ENCODE measurements at regions not wholly inside any gene's neighbourhood (a gene's known extent, or its start where the extent isn't known, plus 50 kb on each side); places are given as distances from the start of the nearest gene placed in this dataset.
"Not testable (repeated sequence)": the region's sequence is repeated elsewhere in the genome, so short reads cannot be mapped to it uniquely, and the experiment has no call there.

DNA sequence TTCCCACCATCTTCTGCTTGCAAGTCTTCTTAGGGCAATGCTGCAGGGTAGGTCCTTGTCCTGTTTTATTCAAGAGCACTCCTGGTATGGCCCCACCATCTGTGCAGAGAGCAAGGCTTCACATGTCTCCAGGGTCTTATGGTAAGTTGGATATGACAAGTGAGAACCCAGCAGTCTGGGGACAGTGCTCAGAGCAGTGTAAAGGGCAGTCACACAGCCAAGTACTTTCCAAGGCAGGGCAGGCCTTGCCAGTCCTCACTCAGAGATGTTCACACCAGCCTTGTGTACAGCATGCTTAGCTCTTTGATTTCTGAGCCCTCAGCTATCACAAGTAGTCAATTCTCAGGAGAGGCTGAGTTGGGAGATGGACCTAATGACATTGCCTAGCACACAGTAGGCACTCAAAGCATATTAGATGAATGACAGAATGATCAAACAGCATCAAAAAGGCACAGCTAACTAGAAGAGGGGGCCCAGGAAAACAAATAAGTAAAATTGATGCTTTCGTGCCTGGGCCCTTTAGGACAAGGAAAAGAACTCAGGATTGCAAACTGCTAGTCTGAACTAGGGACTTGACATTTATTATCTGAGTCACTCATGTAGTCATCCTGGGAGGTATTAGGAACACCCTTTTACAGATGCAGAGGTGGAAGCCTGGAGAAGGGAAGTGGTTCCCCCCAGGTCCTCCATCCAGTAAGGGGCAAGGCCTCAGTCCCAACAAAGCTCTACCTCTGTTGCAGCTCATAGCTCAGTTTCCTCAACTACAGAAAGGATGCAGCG is 86.7 kb upstream of the CTAGE1 start:
- peak; percentile 25 for DNase-seq (ENCODE audit: low read depth)

DNA sequence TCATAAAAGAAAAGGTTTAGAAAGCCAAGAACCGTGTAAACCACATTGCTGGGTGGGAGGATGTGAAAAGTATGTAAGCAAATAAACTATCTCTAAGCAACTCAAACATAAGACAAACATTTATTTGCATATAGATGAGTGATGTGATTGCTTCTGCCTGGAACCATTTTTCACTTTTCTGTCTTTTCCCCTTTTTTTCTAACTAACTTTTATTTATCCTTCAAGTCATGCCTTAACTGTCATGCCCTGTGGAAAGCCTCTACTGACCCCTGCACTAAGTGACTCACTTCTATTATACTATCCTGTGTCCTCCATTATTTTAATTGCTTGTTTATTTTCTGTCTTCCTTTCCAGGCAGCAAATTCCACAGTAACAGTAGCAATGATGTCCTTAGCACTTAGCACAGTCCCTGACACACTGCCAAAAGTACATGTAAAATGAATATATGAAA is 87.5 kb upstream of the CTAGE1 start:
- peak; percentile 20 for DNase-seq (ENCODE audit: low read depth)

DNA sequence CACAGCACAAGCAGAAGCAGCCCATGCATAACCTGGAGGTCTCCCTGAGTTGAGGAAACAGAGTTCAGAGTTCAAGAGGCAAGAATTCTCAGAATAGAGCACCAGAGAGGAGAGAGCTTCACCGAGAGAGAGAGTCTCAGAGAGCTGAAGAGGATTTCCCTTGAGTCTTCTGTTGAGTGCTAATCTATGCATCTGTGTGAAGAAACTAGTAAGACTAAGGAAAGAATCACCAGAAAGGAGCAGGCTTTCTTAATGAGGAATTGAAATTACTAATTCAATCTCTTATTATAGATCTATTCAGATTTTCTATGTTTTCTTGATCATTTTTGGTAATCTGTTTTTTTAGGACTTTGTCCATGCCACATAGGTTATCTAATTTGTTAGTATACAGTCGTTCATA is 89.3 kb upstream of the CTAGE1 start:
- no peak for DNase-seq (ENCODE audit: low read depth)

DNA sequence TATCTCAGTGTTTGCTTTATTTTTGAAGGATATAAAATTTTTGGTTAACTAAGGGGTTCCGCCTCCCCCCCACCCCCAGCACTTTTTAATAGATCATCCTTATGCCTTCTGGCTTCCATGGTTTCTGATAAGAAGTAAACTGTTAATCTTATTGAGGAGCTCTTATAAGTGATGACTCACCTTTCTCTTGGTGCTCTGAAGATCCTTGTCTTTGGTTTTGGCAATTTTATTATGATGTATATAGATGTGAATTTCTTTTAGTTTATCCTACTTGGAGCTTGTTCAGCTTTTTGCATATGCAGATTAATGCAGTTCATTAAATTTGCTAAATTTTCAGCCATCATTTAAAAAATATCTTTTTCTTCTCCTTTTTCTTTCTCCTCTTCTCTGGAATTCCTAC is 91.7 kb upstream of the CTAGE1 start:
- DNase-seq (ENCODE audit: low read depth): no peak

DNA sequence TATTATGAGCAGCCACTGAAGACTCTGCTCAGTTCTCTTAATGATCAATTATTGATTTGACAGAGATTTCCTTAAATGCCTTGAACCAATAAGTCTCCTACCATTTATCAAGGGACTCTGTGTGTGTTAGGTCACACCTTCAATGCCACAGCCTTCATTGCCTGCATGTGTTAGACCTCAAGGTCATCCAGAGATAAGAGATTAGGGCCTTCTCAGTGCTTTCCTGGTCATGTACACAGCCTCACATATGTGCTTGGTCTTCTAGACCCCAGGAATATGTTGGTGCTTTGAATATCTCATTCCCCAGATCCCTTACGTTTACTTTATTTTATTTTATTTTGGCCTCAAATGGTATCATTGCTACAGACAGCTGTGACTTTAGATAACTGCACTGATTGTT is 93.0 kb upstream of the CTAGE1 start:
- DNase-seq (ENCODE audit: low read depth): no peak

DNA sequence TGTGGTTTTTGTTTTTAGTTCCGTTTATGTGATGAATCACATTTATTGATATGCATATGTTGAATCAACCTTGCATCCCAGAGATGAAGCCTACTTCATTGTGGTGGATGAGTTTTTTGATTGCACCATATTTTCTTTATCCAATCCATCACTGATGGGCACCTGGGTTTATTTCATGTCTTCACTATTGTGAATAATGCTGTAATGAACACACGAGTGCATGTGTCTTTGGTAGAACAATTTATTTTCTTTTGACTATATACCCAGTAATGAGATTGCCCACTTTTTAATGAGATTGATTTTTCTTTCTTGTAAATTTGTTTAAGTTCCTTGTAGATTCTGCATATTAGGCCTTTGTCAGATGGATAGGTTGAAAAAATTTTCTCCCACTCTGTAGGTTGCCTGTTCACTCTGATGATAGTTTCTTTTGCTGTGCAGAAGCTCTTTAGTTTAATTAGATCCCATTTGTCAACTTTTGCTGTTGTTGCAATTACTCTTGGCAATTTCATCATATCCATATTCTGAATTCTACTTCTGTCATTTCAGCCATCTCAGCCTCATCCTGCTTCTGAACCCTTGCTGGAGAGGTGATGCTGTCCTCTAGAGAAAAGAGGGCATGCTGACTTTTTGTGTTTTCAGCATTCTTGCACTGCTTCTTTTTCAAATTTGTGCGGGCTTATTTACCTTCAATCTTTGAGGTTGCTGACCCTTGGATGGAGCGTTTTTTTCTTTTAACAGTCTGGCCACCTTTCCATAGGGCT is 96.2 kb upstream of the CTAGE1 start:
- DNase-seq (ENCODE audit: low read depth): no peak

DNA sequence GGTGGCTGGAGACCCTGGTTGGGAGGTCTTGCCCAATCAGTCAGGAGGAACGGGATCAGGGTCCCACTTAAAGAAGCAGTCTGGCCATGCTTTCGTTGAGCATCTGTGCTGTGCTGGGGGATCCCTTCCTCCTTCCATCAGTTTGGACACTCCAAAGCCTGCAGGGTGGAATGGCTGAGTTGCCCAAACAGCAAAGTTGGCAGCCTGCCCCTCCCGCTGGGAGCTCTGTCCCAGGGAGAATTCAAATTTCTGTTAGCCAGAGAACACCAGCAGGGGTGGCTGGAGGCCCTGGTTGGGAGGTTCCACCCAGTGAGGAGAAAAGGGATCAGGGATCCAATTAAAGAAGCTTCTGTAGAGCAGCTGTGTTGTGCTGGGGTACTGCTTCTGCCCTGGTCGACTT is 96.9 kb upstream of the CTAGE1 start:
- DNase-seq (ENCODE audit: low read depth): no peak

DNA sequence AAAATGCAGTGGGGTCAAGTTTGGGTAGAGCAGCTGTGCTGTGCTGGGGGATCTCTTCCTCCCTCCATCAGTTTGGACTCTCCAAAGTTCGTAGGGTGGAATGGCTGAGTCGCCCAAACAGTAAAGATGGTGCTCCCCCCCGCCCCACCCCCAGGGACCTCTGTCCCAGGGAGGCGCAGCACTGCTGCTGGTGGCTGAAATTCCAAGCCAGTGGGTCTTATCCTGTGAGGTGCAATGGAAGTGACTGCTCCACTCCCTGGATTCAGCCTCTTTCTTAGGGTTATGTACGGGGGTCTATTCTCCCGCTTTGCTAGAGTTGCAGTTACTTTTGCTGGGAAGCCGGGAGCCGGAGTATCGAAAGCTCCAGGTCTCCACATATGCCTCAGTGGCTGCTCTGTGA is 97.5 kb upstream of the CTAGE1 start:
- no peak for DNase-seq (ENCODE audit: low read depth)

DNA sequence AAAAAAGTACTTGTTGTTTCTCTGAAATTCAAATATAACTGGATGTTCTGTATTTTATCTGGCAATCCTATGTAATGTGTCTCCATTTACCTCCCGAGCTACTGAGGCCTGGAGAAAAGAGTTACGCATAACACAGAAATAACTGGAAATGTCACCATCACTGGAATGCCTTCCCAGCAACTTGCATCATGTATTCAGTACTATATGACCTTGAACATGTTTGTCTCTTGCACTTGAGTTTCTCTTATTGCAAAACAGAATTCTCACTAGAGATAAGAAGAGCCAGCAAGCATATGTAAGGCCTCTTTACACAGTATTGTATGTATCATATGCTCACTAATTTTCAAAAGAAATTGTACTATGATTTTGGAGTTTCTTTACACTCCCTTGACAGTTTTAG is 99.6 kb upstream of the CTAGE1 start:
- DNase-seq (ENCODE audit: low read depth): peak; percentile 77

DNA sequence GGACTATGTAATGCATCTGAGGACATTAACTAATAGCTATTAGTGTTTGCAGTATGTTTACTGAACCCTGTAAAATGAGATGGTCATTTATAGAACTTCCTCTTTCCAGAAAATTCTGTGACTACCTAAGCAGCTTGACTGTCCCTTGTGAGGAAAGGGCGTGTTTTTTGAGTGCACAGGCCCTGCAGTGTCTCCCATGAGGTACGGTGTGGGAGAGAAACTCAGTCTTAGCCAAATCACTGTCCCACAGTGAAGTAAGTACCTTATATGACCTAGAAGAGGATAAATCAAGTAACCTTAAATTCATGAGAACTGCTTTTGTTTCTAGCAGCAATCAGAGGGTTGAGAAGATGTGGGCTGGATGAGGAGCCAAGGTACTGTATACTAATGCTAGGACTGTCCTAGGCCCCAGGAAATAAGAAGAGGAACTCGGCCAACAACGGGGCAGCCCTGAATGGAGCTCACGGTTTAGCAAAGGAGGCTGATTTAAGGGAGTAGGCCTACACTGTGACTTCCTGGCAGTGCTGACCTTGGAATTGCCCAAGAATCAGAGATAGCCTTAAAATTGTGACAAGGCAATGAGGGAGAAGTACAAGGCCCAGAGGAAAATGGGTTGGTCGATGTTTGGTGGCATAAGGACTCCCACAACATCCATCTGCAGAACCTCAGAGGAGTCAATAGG is 103.5 kb upstream of the CTAGE1 start:
- DNase-seq (ENCODE audit: low read depth): no peak

DNA sequence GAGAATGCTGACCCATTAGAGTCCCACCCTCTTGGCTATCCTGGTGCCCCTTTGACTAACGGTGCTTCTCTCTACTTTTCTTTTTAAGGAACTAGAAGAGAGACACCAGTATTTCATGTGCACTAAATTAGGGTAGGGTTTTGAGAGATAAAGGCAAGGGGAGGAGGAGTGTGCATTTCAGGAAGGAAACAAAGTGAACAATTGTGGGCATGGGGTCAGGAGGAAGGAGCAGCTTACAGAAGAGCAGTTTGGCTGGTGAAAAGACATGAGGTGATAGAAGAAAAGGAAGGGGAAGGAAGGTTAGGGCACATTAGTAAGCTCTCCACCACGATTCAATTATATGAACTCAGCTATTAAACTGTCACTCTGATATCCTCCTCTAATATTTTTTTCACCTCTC is 105.8 kb upstream of the CTAGE1 start:
- DNase-seq (ENCODE audit: low read depth): no peak

DNA sequence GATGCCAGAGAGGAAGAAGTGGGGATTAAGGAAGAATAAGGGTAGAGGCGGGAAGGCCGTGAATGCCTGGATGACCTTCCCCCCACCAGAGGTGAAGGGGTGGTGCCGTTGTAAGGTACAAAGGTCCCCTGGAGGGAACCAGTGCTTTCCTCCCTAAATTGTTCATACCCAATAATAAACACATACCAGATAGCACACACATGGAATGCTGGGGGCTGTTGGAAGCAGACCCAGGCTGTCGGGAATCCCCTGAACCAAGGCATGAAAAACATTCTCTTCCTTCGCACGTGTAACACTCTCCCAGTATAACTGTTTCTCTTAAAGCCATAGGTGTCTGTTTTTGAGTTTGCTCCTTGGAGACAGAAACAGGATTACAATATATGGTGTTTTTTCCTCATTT is 107.1 kb upstream of the CTAGE1 start:
- DNase-seq (ENCODE audit: low read depth): peak; percentile 36

DNA sequence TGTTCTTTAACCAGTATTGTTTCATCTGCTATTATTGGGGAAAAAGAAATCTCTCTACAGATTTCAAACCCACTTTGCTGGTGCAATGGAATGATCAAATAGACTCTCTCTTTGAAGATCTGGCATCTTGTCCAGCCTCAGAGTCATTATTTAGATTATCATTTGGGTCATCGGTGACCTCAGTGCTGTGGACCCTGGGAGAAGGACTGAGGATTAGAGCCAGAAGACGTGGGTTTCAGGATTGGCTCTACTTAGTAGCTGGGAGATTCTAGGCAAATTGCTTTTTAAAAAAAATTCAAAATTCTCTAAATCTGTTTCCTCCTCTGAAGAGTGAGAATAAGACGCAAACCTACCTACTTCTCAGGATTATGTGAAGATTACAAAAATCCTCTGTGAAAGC is 107.6 kb upstream of the CTAGE1 start:
- DNase-seq (ENCODE audit: low read depth): no peak

DNA sequence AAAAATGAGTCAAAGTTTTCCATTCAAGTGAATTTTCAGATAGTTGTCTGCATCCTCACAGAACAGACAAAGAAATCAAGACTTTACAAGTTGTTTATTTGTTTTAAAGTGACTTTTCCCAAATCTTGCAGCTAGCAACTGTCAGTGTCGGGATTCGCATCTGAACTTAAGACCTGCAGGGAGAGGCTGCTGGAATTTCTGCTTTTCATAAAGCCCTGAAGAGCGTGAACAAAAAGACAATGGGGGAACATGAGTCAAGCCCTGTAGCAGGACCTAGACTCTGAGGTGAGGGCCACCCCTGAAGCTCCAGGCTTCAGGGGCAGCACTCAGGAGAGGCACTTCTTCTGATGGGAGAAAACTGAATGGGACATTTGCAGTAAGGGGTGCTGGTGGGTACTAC is 108.2 kb upstream of the CTAGE1 start:
- DNase-seq (ENCODE audit: low read depth): no peak

DNA sequence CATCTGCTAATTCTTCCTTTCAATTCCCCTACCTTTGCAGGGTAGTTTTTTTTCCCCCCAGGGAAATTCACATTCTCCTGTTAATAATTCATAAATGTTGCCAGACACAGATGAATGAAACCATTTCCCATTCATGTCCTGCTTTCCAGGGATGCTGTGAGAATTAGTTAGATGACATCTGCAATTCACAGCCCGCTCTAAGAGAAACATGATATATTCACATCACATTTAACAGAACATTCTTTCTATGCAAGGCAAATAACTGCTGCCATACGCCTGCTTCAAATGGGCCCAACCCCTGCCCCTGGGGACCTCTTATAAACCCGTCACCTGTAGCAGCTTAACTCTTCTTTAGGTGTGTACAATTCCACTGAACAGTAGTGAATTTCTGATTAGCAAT is 110.6 kb upstream of the CTAGE1 start:
- DNase-seq (ENCODE audit: low read depth): no peak

DNA sequence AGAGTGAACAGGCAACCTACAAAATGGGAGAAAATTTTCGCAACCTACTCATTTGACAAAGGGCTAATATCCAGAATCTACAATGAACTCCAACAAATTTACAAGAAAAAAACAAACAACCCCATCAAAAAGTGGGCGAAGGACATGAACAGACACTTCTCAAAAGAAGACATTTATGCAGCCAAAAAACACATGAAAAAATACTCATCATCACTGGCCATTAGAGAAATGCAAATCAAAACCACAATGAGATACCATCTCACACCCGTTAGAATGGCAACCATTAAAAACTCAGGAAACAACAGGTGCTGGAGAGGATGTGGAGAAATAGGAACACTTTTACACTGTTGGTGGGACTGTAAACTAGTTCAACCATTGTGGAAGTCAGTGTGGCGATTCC is 117.0 kb upstream of the CTAGE1 start:
- not testable (repeated sequence) for DNase-seq (ENCODE audit: low read depth)

DNA sequence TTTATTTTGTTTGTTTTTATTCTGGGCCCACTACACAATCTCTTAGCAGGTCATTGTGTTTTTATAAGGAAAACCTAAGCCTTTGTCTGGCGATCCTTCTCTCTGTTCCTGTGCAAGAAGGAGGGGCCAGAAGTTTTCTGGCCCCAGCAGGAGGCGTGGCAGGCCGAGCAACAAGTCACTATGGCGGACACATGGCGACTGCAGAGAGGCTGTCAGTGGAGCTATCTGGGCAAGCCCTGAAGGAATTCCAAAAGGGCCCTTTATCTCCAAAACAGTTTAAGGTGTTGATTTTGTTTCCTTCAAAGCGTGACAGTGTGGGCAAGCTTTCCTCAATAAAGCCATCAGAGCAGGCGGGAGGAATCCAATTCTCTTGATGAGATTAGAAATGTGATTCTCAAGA is 118.8 kb upstream of the CTAGE1 start:
- no peak for DNase-seq (ENCODE audit: low read depth)

DNA sequence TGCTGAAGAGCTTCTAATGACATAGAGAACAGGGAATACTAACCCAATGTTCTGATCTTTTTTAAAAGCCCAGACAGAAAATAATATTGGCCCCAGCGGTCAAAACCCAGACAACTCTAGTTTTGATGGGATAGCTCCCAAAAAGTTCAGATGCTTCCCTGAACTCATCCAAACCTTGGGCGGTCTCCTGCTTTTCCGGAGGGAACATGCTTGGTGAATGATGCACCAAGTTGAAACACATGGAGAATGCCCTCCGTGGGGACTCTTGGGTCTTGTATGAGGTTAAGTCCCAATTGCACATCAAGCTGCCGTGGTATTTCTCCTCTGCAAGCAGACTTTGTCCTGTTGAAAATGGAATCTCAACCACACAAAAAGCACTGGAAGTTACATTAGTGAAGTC is 120.7 kb upstream of the CTAGE1 start:
- no peak for DNase-seq (ENCODE audit: low read depth)

DNA sequence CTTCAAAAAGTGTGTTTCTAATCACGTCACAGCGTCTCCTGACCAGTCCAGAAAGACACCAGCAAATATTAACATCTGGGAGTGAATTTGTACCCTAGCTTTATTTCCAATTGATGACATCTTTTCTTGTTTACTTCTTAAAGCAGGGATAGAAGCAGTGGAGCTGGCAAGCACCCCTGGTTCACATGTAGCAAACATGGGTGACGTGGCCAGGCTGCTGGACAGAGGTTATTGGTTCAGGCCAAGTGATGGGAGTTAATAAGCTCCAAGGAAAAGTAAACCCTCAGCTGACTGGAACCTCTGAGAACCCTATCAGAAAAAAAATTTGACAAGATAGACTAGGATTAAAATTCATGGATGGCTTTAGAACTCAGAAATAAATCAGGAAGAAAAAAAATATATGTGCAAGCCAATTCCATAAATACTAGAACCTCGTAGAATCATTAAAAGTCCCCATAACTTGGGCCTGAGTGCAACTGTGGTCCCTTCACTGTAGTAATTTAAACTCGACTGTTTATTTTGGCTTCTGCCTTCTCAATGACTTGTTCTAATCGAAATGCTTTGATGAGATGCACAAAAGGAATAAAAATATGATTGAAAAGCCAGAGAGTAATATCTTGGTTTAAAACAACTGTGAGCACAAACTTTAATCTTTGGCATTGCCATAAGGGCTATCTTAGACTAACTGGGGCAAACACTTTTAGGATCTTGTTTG is 121.5 kb upstream of the CTAGE1 start:
- DNase-seq (ENCODE audit: low read depth): no peak

DNA sequence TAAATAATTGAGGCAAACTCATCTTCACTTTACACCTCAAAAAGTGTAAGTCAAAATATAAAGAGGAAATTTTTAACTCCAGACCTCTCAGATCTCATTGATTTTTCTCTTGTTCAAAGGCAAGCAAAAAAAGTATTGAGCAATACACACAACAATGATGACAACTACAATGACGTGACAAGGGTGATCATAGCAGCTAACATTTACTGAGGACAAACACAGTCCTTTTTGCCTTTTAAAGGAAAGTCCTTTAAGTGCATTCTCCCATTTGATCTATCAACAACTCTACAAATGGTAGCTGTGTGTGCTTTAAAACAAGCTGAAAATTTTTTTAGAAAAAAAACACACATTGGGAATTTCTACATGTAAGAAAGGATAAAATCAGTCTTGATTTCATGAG is 123.5 kb upstream of the CTAGE1 start:
- DNase-seq (ENCODE audit: low read depth): no peak

DNA sequence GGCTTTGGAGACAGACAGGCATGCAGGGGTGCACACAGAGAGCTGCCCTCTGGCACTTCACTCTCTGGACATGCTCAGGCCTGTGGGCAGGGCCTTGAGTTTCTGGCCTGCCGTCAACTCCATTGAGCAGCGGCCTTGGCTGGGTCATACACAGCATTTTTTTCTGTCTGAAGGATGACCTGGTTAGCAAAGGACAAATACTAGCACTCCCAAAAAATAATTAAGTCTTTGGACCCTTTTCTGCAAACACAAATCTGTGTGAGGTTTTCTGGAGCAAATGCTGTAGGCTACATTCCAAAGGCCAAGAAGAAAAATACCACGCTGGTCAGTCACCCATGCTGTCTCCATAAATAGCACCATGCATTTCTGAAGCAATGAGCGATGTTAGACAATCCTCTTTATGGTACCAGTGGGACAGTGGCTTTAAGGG is 124.7 kb upstream of the CTAGE1 start:
- peak; percentile 74 for DNase-seq (ENCODE audit: low read depth)

DNA sequence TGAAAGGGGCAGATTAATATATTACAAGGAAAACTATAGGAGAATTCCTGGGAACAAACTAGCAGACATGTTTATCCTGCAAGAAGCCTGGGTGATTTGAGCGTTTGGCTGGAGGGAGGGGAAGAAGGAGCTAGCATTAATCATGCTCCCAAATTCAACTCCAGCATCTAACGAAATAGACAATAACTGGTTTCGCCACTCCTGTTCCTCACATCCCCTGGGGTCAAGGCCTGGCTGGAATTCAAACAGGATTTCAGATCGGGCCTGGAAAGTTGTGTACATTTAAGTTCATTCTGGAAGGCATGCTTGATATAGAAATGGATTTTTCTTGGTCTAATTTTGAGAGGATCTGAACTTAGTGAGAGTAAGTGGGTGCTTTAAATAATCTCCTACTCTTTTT is 126.1 kb upstream of the CTAGE1 start:
- no peak for DNase-seq (ENCODE audit: low read depth)

All from iris pigment epithelial cell (primary cell).